ENCODE measurements at regions not wholly inside any gene's neighbourhood (a gene's known extent, or its start where the extent isn't known, plus 50 kb on each side); places are given as distances from the start of the nearest gene placed in this dataset.

GRCh38 chr12:116347265-116347664 lies 69.8 kb upstream of the MED13L start:
- no peak for DNase-seq (ENCODE audit: low spot score in 2 of 2)
- H3K36me3 Mint-ChIP-seq (ENCODE audit: insufficient read depth): no peaks in the 10 kb centered on the region
- no peak overlapping the region for H3K27ac Mint-ChIP-seq (ENCODE audit: low read depth)
- H3K27me3 Mint-ChIP-seq: no peaks in the 10 kb centered on the region
- no peaks in the 10 kb centered on the region for H3K4me1 Mint-ChIP-seq
- no peak for ATAC-seq (replicated peaks; ENCODE audit: extremely low read depth, poor library complexity, severe bottlenecking)
- H3K4me3 Mint-ChIP-seq: no peak overlapping the region
- H3K9me3 Mint-ChIP-seq: no peaks in the 10 kb centered on the region

GRCh38 chr12:116352315-116352835 lies 74.9 kb upstream of the MED13L start:
- DNase-seq (ENCODE audit: low spot score in 2 of 2) (no peak), ATAC-seq (replicated peaks; ENCODE audit: extremely low read depth, poor library complexity, severe bottlenecking) (no peak)
- Mint-ChIP-seq H3K27me3 (no peaks in the 10 kb centered on the region), H3K4me3 (no peak overlapping the region), H3K36me3 (ENCODE audit: insufficient read depth) (no peaks in the 10 kb centered on the region), H3K9me3 (no peaks in the 10 kb centered on the region), H3K27ac (ENCODE audit: low read depth) (no peak overlapping the region), H3K4me1 (no peaks in the 10 kb centered on the region)

- ATAC-seq (replicated peaks; ENCODE audit: extremely low read depth, poor library complexity, severe bottlenecking) (no peak), DNase-seq (ENCODE audit: low spot score in 2 of 2) (no peak)
- no peak overlapping the region for H3K4me3 Mint-ChIP-seq
- peaks cover 7% of the 10 kb centered on the region for H3K4me1 Mint-ChIP-seq
- peaks cover 4% of the 10 kb centered on the region for H3K36me3 Mint-ChIP-seq (ENCODE audit: insufficient read depth)
- H3K27ac Mint-ChIP-seq (ENCODE audit: low read depth): no peak overlapping the region
- H3K9me3 Mint-ChIP-seq: no peaks in the 10 kb centered on the region
- H3K27me3 Mint-ChIP-seq: no peaks in the 10 kb centered on the region
Measured at GRCh38 chr12:116353958-116354357, 76.5 kb upstream of the MED13L start.

GRCh38 chr12:116354534-116354933 lies 77.0 kb upstream of the MED13L start:
- no peak for ATAC-seq (replicated peaks; ENCODE audit: extremely low read depth, poor library complexity, severe bottlenecking)
- Mint-ChIP-seq H3K36me3 (ENCODE audit: insufficient read depth) (peaks cover 7% of the 10 kb centered on the region), H3K4me1 (peaks cover 13% of the 10 kb centered on the region), H3K27me3 (no peaks in the 10 kb centered on the region), H3K4me3 (no peak overlapping the region), H3K27ac (ENCODE audit: low read depth) (no peak overlapping the region), H3K9me3 (no peaks in the 10 kb centered on the region)
- DNase-seq (ENCODE audit: low spot score in 2 of 2): no peak

- H3K36me3 Mint-ChIP-seq (ENCODE audit: insufficient read depth): peaks cover 7% of the 10 kb centered on the region
- H3K4me1 Mint-ChIP-seq: peaks cover 19% of the 10 kb centered on the region
- ATAC-seq (replicated peaks; ENCODE audit: extremely low read depth, poor library complexity, severe bottlenecking) (no peak), DNase-seq (ENCODE audit: low spot score in 2 of 2) (no peak)
- H3K9me3 Mint-ChIP-seq: no peaks in the 10 kb centered on the region
- no peak overlapping the region for H3K27ac Mint-ChIP-seq (ENCODE audit: low read depth)
- no peaks in the 10 kb centered on the region for H3K27me3 Mint-ChIP-seq
- no peak overlapping the region for H3K4me3 Mint-ChIP-seq
Measured at GRCh38 chr12:116354950-116355783, 77.7 kb upstream of the MED13L start.

- ATAC-seq (replicated peaks; ENCODE audit: extremely low read depth, poor library complexity, severe bottlenecking): no peak
- Mint-ChIP-seq H3K9me3 (no peaks in the 10 kb centered on the region), H3K4me1 (peaks cover 29% of the 10 kb centered on the region), H3K27ac (ENCODE audit: low read depth) (peak overlapping the region; percentile 56), H3K36me3 (ENCODE audit: insufficient read depth) (peaks cover 7% of the 10 kb centered on the region), H3K4me3 (peak overlapping the region; percentile 59), H3K27me3 (no peaks in the 10 kb centered on the region)
- no peak for DNase-seq (ENCODE audit: low spot score in 2 of 2)
Measured at GRCh38 chr12:116358536-116358892, 81.0 kb upstream of the MED13L start.

- H3K27me3 Mint-ChIP-seq: no peaks in the 10 kb centered on the region
- peaks cover 7% of the 10 kb centered on the region for H3K36me3 Mint-ChIP-seq (ENCODE audit: insufficient read depth)
- H3K4me1 Mint-ChIP-seq: peaks cover 29% of the 10 kb centered on the region
- peak overlapping the region; percentile 59 for H3K4me3 Mint-ChIP-seq
- H3K9me3 Mint-ChIP-seq: no peaks in the 10 kb centered on the region
- ATAC-seq (replicated peaks; ENCODE audit: extremely low read depth, poor library complexity, severe bottlenecking): peak; percentile 89
- DNase-seq (ENCODE audit: low spot score in 2 of 2): peak; percentile 48 to 64
- H3K27ac Mint-ChIP-seq (ENCODE audit: low read depth): peak overlapping the region; percentile 56
Measured at GRCh38 chr12:116358893-116359761, 81.6 kb upstream of the MED13L start.

- peaks cover 29% of the 10 kb centered on the region for H3K4me1 Mint-ChIP-seq
- no peaks in the 10 kb centered on the region for H3K9me3 Mint-ChIP-seq
- ATAC-seq (replicated peaks; ENCODE audit: extremely low read depth, poor library complexity, severe bottlenecking): no peak
- no peaks in the 10 kb centered on the region for H3K27me3 Mint-ChIP-seq
- peak overlapping the region; percentile 37 for H3K4me3 Mint-ChIP-seq
- H3K36me3 Mint-ChIP-seq (ENCODE audit: insufficient read depth): peaks cover 7% of the 10 kb centered on the region
- no peak for DNase-seq (ENCODE audit: low spot score in 2 of 2)
- H3K27ac Mint-ChIP-seq (ENCODE audit: low read depth): no peak overlapping the region
Measured at GRCh38 chr12:116360579-116361413, 83.3 kb upstream of the MED13L start.

GRCh38 chr12:116361414-116362223 lies 84.1 kb upstream of the MED13L start:
- no peak for DNase-seq (ENCODE audit: low spot score in 2 of 2)
- H3K4me3 Mint-ChIP-seq: no peak overlapping the region
- no peaks in the 10 kb centered on the region for H3K9me3 Mint-ChIP-seq
- no peak for ATAC-seq (replicated peaks; ENCODE audit: extremely low read depth, poor library complexity, severe bottlenecking)
- peaks cover 1% of the 10 kb centered on the region for H3K27me3 Mint-ChIP-seq
- no peak overlapping the region for H3K27ac Mint-ChIP-seq (ENCODE audit: low read depth)
- H3K4me1 Mint-ChIP-seq: peaks cover 29% of the 10 kb centered on the region
- peaks cover 7% of the 10 kb centered on the region for H3K36me3 Mint-ChIP-seq (ENCODE audit: insufficient read depth)

GRCh38 chr12:116365114-116365513 lies 87.6 kb upstream of the MED13L start:
- no peaks in the 10 kb centered on the region for H3K36me3 Mint-ChIP-seq (ENCODE audit: insufficient read depth)
- no peak for ATAC-seq (replicated peaks; ENCODE audit: extremely low read depth, poor library complexity, severe bottlenecking)
- H3K27me3 Mint-ChIP-seq: peaks cover 6% of the 10 kb centered on the region
- DNase-seq (ENCODE audit: low spot score in 2 of 2): no peak
- no peak overlapping the region for H3K4me3 Mint-ChIP-seq
- no peaks in the 10 kb centered on the region for H3K9me3 Mint-ChIP-seq
- peaks cover 10% of the 10 kb centered on the region for H3K4me1 Mint-ChIP-seq
- no peak overlapping the region for H3K27ac Mint-ChIP-seq (ENCODE audit: low read depth)

- DNase-seq (ENCODE audit: low spot score in 2 of 2) (no peak), ATAC-seq (replicated peaks; ENCODE audit: extremely low read depth, poor library complexity, severe bottlenecking) (no peak)
- no peak overlapping the region for H3K4me3 Mint-ChIP-seq
- H3K4me1 Mint-ChIP-seq: peaks cover 3% of the 10 kb centered on the region
- peaks cover 6% of the 10 kb centered on the region for H3K27me3 Mint-ChIP-seq
- H3K27ac Mint-ChIP-seq (ENCODE audit: low read depth): no peak overlapping the region
- H3K9me3 Mint-ChIP-seq: no peaks in the 10 kb centered on the region
- H3K36me3 Mint-ChIP-seq (ENCODE audit: insufficient read depth): no peaks in the 10 kb centered on the region
Measured at GRCh38 chr12:116365606-116366455, 88.3 kb upstream of the MED13L start.

Measured in central memory CD8-positive, alpha-beta T cell (primary cell).